ENCODE measurements at regions not wholly inside any gene's neighbourhood (a gene's known extent, or its start where the extent isn't known, plus 50 kb on each side); places are given as distances from the start of the nearest gene placed in this dataset.
"Not testable (repeated sequence)": the region's sequence is repeated elsewhere in the genome, so short reads cannot be mapped to it uniquely, and the experiment has no call there.

GRCh38 chr5:25764733-25765132, 1120.0 kb upstream of the CDH10 start:
- intact Hi-C loops (cut with DNase I): no loop called here
- no peak for DNase-seq
- ATAC-seq: no peak

GRCh38 chr5:25763781-25764180, 1119.0 kb upstream of the CDH10 start:
- no peak for DNase-seq
- intact Hi-C loops (cut with DNase I): no loop called here
- ATAC-seq: no peak

GRCh38 chr5:25754895-25755294, 1110.1 kb upstream of the CDH10 start:
- intact Hi-C loops (cut with DNase I): no loop called here
- no peak for DNase-seq
- ATAC-seq: no peak

GRCh38 chr5:25744908-25745307, 1100.1 kb upstream of the CDH10 start:
- no peak for ATAC-seq
- DNase-seq: no peak
- intact Hi-C loops (cut with DNase I): no loop called here

- DNase-seq (no peak), ATAC-seq (no peak)
- intact Hi-C loops (cut with DNase I): no loop called here
Measured at GRCh38 chr5:25716680-25717079, 1071.9 kb upstream of the CDH10 start.

GRCh38 chr5:25713259-25713658, 1068.5 kb upstream of the CDH10 start:
- no peak for ATAC-seq
- intact Hi-C loops (cut with DNase I): no loop called here
- no peak for DNase-seq

- DNase-seq (no peak), ATAC-seq (no peak)
- intact Hi-C loops (cut with DNase I): no loop called here
Measured at GRCh38 chr5:25707093-25707492, 1062.3 kb upstream of the CDH10 start.

GRCh38 chr5:25701936-25702335, 1057.2 kb upstream of the CDH10 start:
- intact Hi-C loops (cut with DNase I): no loop called here
- DNase-seq (no peak), ATAC-seq (no peak)

GRCh38 chr5:25694801-25695200, 1050.0 kb upstream of the CDH10 start:
- ATAC-seq (no peak), DNase-seq (no peak)
- intact Hi-C loops (cut with DNase I): no loop called here

- no peak for ATAC-seq
- intact Hi-C loops (cut with DNase I): no loop called here
Measured at GRCh38 chr5:25688156-25688555, 1043.4 kb upstream of the CDH10 start.

GRCh38 chr5:25669645-25670401, 1025.0 kb upstream of the CDH10 start:
- intact Hi-C loops (cut with DNase I): no loop called here
- no peak for DNase-seq
- no peak for ATAC-seq

More at GRCh38 chr5:25688156-25688555, 1043.4 kb upstream of the CDH10 start:
- DNase-seq: no peak

- intact Hi-C loops (cut with DNase I): no loop called here
- DNase-seq (no peak), ATAC-seq (no peak)
Measured at GRCh38 chr5:25662610-25663009, 1017.8 kb upstream of the CDH10 start.

GRCh38 chr5:25650316-25650715, 1005.5 kb upstream of the CDH10 start:
- DNase-seq; ATAC-seq; intact Hi-C loops (cut with DNase I): not testable (repeated sequence)

- DNase-seq: no peak
- ATAC-seq: no peak
- intact Hi-C loops (cut with DNase I): no loop called here
Measured at GRCh38 chr5:25649628-25650265, 1005.0 kb upstream of the CDH10 start.

GRCh38 chr5:25646421-25647341, 1001.9 kb upstream of the CDH10 start:
- no peak for ATAC-seq
- no peak for DNase-seq
- intact Hi-C loops (cut with DNase I): no loop called here

GRCh38 chr5:25641124-25641523, 996.3 kb upstream of the CDH10 start:
- ATAC-seq: no peak
- intact Hi-C loops (cut with DNase I): no loop called here

GRCh38 chr5:25619273-25619672, 974.5 kb upstream of the CDH10 start:
- DNase-seq (no peak), ATAC-seq (no peak)
- intact Hi-C loops (cut with DNase I): no loop called here

More at GRCh38 chr5:25641124-25641523, 996.3 kb upstream of the CDH10 start:
- no peak for DNase-seq

- ATAC-seq: no peak
- intact Hi-C loops (cut with DNase I): no loop called here
- DNase-seq: no peak
Measured at GRCh38 chr5:25618821-25619220, 974.0 kb upstream of the CDH10 start.

- ATAC-seq: no peak
Measured at GRCh38 chr5:25614466-25614865, 969.7 kb upstream of the CDH10 start.

GRCh38 chr5:25604681-25605080, 959.9 kb upstream of the CDH10 start:
- ATAC-seq (no peak), DNase-seq (no peak)
- intact Hi-C loops (cut with DNase I): no loop called here

More at GRCh38 chr5:25614466-25614865, 969.7 kb upstream of the CDH10 start:
- intact Hi-C loops (cut with DNase I): no loop called here
- no peak for DNase-seq
